Dendritic cell treated with granulocyte-macrophage colony-stimulating factor and Interleukin-4, amounts not matched to agents 40 ng/mL and 50 ng/mL, for 4 days (primary cell): ENCODE measurements at regions not wholly inside any gene's neighbourhood (a gene's known extent, or its start where the extent isn't known, plus 50 kb on each side); places are given as distances from the start of the nearest gene placed in this dataset.

Experiments
- H3K27ac Mint-ChIP-seq: one replicate; pipeline ENCODE4 v1.8.0; 2022; ENCODE audit warnings: mild to moderate bottlenecking, mixed read lengths
- H3K27me3 Mint-ChIP-seq: one replicate; pipeline ENCODE4 v1.8.0; 2022; ENCODE audit warnings: mild to moderate bottlenecking, mixed read lengths
- H3K36me3 Mint-ChIP-seq: one replicate; pipeline ENCODE4 v1.8.0; 2022; ENCODE audit warnings: low read depth, mixed read lengths
- H3K4me1 Mint-ChIP-seq: one replicate; pipeline ENCODE4 v1.8.0; 2022; ENCODE audit warnings: low read depth, mixed read lengths
- H3K4me3 Mint-ChIP-seq: one replicate; pipeline ENCODE4 v1.8.0; 2022; ENCODE audit warnings: mild to moderate bottlenecking, moderate library complexity, mixed read lengths
- H3K9me3 Mint-ChIP-seq: one replicate; pipeline ENCODE4 v1.8.0; 2022; ENCODE audit warnings: mixed read lengths
- intact Hi-C: fragments of 100-400 bp; cut with micrococcal nuclease; formaldehyde crosslinking; loops from one replicate; pipeline ENCODE4 v1.15.0; 2022

DNA sequence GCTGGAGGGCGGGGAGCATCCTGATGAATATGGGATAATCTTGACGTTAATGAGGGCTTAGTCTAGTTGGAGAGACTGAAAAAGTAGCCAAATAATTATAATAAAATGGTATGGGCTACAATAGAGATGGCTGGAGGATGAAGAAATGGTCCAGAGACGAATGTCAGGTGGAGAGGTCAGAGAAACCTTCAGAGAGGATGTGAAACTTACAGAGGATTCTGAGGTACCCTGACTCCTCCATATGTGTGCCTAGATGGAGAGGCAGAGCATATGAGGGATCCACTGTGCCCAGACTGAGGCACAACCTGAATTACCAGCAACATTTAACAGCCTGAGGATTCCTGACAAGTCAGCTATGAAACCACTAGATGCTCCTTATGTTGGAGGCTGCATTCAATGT is 417.0 kb downstream of the ATP23 start:
- Mint-ChIP-seq H3K27ac (no peak overlapping the region), H3K4me3 (no peak overlapping the region), H3K36me3 (no peaks in the 10 kb centered on the region), H3K4me1 (no peaks in the 10 kb centered on the region), H3K9me3 (no peaks in the 10 kb centered on the region), H3K27me3 (no peaks in the 10 kb centered on the region)
- intact Hi-C loops = no loop called here

DNA sequence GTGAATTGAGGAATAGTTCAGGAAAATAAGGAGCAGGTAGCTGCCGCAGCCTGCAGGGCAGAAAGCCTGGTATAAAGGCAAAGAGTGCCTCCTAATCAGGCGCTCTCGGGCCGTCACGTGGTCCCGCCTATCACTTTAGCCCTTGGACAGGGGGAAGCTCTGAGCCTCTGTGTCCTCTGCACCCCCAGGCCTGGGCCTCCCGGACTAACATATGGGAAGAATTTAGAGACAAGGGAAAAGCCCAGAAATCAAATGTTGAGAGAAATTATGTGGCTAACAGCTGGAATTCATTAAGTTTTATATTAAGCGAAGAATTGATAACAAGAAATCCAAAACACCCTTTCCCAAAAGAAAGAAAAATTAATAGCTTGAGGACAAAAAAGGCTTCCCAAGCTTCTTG is 417.7 kb downstream of the ATP23 start:
- H3K4me1 Mint-ChIP-seq = no peaks in the 10 kb centered on the region
- H3K9me3 Mint-ChIP-seq = no peaks in the 10 kb centered on the region
- intact Hi-C loops = no loop called here
- no peak overlapping the region for H3K27ac Mint-ChIP-seq
- no peaks in the 10 kb centered on the region for H3K36me3 Mint-ChIP-seq
- H3K27me3 Mint-ChIP-seq = no peaks in the 10 kb centered on the region
- no peak overlapping the region for H3K4me3 Mint-ChIP-seq

DNA sequence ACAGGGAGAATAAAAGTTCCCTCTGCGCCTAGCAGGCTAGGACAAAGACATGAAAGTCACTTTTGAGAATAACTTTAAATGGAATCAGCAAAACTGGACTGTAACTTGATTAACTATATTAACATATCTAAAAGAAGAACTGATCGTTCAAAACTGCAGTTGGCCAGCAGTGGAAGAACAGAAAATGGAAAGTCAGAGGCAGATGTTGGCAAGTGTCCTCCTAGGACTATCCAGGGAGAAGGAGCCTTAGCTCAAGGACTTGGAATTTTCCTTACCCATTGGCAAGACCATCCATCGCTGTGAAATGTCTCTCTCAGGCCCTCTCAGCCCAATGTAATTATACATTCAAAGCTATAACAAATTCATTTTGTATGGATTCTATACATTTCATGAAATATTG is 419.7 kb downstream of the ATP23 start:
- intact Hi-C loops = no loop called here
- no peak overlapping the region for H3K4me3 Mint-ChIP-seq
- H3K27me3 Mint-ChIP-seq = no peaks in the 10 kb centered on the region
- no peaks in the 10 kb centered on the region for H3K4me1 Mint-ChIP-seq
- H3K36me3 Mint-ChIP-seq = no peaks in the 10 kb centered on the region
- no peak overlapping the region for H3K27ac Mint-ChIP-seq
- no peaks in the 10 kb centered on the region for H3K9me3 Mint-ChIP-seq

DNA sequence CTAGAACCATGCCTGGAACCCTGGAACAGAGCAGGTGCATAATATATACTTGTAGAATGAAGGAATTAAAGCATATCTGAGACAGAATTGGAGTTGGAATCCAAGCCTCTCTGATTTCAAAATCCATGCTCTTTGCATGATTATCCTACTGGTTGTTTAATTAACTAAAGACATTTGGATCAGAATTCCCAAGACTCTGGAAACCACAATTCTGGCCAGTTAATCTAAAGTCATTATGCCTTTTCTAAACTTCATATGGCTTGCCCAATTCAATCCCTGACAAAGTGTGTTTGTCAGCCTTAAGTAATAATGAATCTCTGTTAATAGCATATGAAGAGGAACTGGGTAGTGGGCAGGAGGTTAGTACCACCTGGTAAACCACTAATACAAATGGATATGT is 422.6 kb downstream of the ATP23 start:
- Mint-ChIP-seq H3K4me1 (no peaks in the 10 kb centered on the region), H3K9me3 (no peaks in the 10 kb centered on the region), H3K36me3 (no peaks in the 10 kb centered on the region), H3K27me3 (no peaks in the 10 kb centered on the region), H3K27ac (no peak overlapping the region), H3K4me3 (no peak overlapping the region)
- intact Hi-C loops = no loop called here

DNA sequence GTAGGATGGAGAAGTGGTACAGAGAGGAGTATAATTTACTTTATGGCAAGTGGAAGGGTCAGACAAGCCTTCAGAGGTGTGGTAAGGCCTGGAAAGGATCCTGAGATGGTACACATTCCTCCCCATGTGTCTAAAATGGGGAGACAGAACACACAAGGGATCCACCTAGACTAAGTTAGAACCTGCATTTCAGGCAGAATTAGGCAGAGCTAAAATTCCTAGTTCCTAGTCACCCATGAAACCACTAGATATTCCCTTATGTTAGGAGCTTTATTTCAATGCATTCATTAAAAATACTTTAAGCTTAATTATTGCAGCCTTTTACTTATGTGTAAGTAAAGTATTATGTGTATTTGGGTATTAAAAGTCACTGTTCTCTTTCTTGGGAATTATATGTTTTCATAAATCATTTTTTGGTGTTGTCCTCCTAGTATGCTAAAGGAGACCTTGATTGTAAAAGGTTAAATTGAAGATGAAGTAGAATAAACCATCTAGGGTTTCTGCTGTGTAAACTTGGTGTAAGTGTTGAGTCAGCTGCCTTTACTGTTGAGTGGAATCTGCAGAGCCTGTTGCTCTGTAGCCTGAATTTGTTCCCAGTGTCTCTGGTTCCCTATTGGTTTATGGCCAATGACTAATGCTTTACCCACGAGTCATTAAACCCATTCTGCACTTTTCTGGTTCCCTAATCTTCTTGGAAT is 423.2 kb downstream of the ATP23 start:
- Mint-ChIP-seq H3K27ac (no peak overlapping the region), H3K9me3 (no peaks in the 10 kb centered on the region), H3K36me3 (no peaks in the 10 kb centered on the region), H3K4me1 (no peaks in the 10 kb centered on the region), H3K4me3 (no peak overlapping the region), H3K27me3 (no peaks in the 10 kb centered on the region)
- intact Hi-C loops = no loop called here

DNA sequence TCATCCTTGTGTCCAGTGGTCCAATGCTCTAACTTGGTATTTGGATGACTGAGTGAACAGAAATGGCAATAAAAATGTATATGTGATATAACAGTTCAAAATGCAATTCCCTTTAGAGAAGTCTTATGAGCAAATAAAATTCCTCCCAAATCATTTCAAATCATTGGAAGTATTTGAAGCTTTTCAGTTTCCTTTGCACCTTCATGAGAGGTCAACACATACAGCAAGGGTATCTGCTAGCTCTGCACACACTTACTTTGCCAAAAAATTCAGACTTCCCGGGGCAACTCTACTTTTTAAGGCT is 423.7 kb downstream of the ATP23 start:
- Mint-ChIP-seq H3K4me3 (no peak overlapping the region), H3K36me3 (no peaks in the 10 kb centered on the region), H3K27ac (no peak overlapping the region), H3K4me1 (no peaks in the 10 kb centered on the region), H3K9me3 (no peaks in the 10 kb centered on the region), H3K27me3 (no peaks in the 10 kb centered on the region)
- intact Hi-C loops = no loop called here

DNA sequence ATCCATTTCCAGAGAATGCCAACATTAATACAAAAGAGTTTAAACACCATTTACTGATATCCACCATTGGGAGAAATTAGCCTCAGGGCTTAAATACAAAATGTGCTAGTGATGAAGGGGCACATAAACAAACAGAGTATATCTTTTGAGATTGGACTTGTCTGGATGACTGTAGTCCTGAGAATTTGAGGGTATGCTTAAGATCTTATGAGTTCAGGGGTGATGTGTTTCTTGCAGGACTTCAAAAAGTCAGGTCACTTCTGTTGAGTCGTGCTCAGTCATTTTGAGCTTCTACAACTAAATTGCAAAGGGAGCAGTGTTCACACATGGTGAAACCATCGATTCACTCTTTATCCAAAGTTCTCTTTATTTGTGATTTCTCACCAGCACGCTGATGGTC is 425.7 kb downstream of the ATP23 start:
- no peaks in the 10 kb centered on the region for H3K36me3 Mint-ChIP-seq
- H3K27me3 Mint-ChIP-seq = no peaks in the 10 kb centered on the region
- no peaks in the 10 kb centered on the region for H3K4me1 Mint-ChIP-seq
- intact Hi-C loops = no loop called here
- H3K27ac Mint-ChIP-seq = no peak overlapping the region
- peaks cover 9% of the 10 kb centered on the region for H3K9me3 Mint-ChIP-seq
- H3K4me3 Mint-ChIP-seq = no peak overlapping the region

DNA sequence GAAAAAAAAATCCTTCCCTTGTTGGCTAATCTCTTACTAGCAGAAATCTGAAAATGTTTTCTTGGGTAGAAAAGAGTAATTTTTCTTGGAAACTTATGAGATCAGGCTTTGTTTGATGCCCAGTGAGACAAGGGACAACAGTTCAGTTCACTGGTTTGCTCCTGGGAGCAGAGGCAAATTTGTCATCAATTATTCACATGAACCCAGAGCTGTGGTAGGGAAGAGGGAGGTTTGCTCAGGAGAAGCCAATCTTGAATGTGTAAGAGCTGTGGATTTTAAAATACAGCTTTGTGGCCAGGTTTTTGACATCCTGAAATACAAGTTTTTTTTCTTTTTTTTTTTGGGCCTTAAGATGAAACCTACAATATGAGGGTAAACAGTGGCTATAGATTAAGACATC is 426.6 kb downstream of the ATP23 start:
- Mint-ChIP-seq H3K36me3 (no peaks in the 10 kb centered on the region), H3K27ac (no peak overlapping the region), H3K27me3 (no peaks in the 10 kb centered on the region), H3K4me3 (no peak overlapping the region), H3K4me1 (no peaks in the 10 kb centered on the region), H3K9me3 (peaks cover 9% of the 10 kb centered on the region)
- intact Hi-C loops = no loop called here

DNA sequence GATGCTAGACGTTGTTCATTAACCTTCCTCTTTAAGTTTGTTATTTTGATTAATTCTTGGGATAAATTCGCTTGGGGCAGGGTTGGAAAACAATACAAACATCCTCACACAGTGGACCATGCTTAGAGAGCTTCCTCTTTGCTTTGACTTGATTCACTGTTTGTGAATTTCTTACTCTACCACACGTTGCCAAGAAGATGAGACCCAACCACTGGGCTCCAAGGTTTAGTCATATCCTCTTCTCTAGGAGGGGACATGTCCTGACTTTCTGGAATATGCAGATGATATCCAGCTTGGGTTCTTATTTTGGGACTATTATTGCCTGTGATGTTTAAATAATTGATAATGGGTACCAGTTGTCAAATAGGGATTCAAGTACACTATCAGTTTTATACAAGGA is 428.2 kb downstream of the ATP23 start:
- Mint-ChIP-seq H3K27ac (no peak overlapping the region), H3K27me3 (no peaks in the 10 kb centered on the region), H3K36me3 (no peaks in the 10 kb centered on the region), H3K4me3 (no peak overlapping the region), H3K4me1 (no peaks in the 10 kb centered on the region), H3K9me3 (peaks cover 9% of the 10 kb centered on the region)
- intact Hi-C loops = no loop called here

DNA sequence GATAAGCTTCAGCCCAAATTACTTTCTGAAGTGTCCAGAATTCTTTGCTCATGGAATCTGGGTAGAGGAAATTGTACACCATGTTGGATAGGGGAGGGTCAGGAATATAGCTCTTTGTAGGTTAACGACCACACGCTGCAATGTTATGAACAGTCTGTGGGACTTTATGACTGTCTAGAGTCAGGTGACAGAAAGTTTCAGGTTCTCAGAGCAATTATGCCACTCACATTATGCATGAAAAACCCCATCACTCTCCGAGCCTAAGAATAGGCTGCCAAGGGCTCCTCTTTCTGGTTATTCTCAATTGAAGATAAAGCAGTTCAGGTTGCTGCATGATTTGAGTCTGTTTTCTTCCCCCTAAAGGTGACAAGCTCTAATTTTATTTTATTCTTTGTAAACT is 430.9 kb downstream of the ATP23 start:
- Mint-ChIP-seq H3K27ac (no peak overlapping the region), H3K4me3 (no peak overlapping the region)
- intact Hi-C loops = no loop called here

DNA sequence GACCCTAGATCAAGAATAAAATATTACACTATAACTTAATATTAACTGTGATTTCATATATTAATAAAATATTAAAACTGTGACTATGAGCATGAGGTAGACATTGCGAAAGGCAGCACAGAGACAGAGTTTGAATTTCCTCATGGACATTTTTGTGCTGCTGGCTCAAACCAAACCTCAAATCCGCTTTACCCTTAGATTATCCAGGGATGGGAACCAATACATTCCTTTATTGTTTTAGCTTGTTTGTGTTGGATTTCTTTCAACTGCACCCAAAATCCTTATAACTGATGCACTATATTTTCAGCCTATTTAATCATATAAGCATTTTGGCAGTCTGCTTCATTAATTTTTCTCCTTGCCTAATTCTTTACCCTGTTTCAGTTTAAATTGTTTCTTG is 436.7 kb downstream of the ATP23 start:
- Mint-ChIP-seq H3K4me3 (no peak overlapping the region), H3K27me3 (no peaks in the 10 kb centered on the region), H3K27ac (no peak overlapping the region), H3K36me3 (no peaks in the 10 kb centered on the region), H3K4me1 (no peaks in the 10 kb centered on the region), H3K9me3 (no peaks in the 10 kb centered on the region)
- intact Hi-C loops = no loop called here

More for the DNA sequence above, 430.9 kb downstream of the ATP23 start:
- Mint-ChIP-seq H3K27me3 (no peaks in the 10 kb centered on the region), H3K9me3 (peaks cover 9% of the 10 kb centered on the region), H3K4me1 (no peaks in the 10 kb centered on the region), H3K36me3 (no peaks in the 10 kb centered on the region)

DNA sequence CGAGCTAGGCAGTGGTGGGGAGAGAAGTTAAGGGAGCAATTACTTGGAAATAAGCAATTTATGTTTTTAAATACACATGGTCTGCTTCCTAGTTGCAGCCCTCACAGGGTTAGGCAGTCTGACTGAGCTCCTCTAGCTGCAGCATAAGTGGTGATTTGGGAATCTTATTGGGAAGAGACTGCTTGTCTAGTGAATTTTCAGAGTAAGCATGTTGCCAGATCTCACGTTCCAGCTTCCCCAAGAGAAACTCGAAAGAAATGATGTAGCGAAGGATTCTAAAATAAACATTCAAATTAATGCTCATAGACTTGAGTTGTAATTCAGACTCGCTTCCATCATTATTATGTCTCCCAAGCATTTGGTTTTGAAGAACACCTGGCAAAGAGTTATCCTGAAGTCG is 440.2 kb downstream of the ATP23 start:
- no peak overlapping the region for H3K4me3 Mint-ChIP-seq
- H3K4me1 Mint-ChIP-seq = no peaks in the 10 kb centered on the region

DNA sequence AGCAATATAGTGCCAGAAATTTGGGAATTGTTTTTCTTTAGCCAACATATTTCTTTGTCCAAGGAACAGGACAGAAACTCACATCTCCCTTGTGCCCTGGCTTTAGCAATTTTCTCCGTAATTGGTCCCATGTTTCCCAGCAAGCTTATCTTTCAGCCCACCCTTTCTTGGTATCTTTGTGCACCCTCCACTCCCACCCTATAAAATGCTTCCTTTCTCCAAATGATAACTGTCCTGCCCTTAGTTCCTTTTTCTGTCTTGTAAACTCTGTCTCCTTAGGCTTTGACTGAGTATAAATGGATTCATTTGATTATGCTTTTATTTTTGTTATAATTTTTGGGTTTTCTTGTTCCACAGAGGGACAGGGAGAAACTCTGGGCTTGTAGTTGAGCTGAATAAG is 442.8 kb downstream of the ATP23 start:
- no peaks in the 10 kb centered on the region for H3K9me3 Mint-ChIP-seq
- H3K27me3 Mint-ChIP-seq = no peaks in the 10 kb centered on the region
- intact Hi-C loops = no loop called here
- no peaks in the 10 kb centered on the region for H3K36me3 Mint-ChIP-seq
- no peak overlapping the region for H3K4me3 Mint-ChIP-seq
- H3K4me1 Mint-ChIP-seq = no peaks in the 10 kb centered on the region
- H3K27ac Mint-ChIP-seq = no peak overlapping the region

More for the DNA sequence above, 440.2 kb downstream of the ATP23 start:
- Mint-ChIP-seq H3K36me3 (no peaks in the 10 kb centered on the region), H3K9me3 (no peaks in the 10 kb centered on the region), H3K27me3 (no peaks in the 10 kb centered on the region), H3K27ac (no peak overlapping the region)
- intact Hi-C loops = no loop called here

DNA sequence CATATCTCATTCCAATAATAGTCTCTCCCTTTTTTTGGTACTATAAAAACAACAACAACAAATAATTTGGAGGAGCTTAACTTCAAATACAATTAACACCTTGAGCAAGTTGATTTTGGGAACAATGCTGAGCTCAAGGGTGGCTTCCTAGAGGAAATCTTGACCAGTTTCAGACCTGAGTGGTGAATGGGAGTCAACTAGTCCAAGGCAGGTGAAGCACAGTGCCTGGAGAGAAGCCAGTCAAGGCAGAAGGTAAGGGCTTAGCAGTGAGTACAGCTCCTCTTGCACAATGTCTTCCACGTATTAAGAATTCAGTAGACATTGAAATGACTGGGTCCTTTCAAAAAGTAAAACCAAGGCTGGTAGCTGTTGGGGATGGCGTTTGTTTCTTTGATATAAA is 444.8 kb downstream of the ATP23 start:
- Mint-ChIP-seq H3K9me3 (no peaks in the 10 kb centered on the region), H3K4me3 (no peak overlapping the region), H3K36me3 (no peaks in the 10 kb centered on the region), H3K4me1 (no peaks in the 10 kb centered on the region), H3K27me3 (no peaks in the 10 kb centered on the region), H3K27ac (no peak overlapping the region)
- intact Hi-C loops = no loop called here

DNA sequence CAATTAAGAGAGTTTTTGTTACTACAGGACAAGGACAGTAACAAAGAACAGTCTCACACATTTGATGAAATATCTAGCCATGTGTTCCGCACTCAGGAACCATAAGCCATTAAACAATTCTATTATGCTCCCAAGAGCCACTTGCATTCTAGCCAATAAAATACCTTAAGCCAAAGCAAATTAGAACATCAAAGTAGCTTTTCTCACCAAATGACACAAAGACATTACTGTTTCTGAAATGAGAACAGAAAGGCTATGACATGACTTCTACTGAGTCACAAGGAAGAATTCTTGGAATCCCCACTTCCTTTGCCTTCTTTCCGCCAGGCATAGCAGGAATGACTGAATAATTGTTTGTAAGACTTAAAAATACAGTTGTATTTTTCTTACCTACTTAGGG is 445.8 kb downstream of the ATP23 start:
- Mint-ChIP-seq H3K4me1 (no peaks in the 10 kb centered on the region), H3K27me3 (no peaks in the 10 kb centered on the region), H3K4me3 (no peak overlapping the region), H3K9me3 (no peaks in the 10 kb centered on the region), H3K27ac (no peak overlapping the region), H3K36me3 (no peaks in the 10 kb centered on the region)
- intact Hi-C loops = no loop called here
